DOHH2 (cell line): ENCODE measurements at regions not wholly inside any gene's neighbourhood (a gene's known extent, or its start where the extent isn't known, plus 50 kb on each side); places are given as distances from the start of the nearest gene placed in this dataset.

Experiments
- H3F3A ChIP-seq: fragments of 200-600 bp; sonication (generic), shearing (Covaris generic); 2 replicates; pipeline ENCODE4 v1.6.0; 2016; ENCODE audit warnings: antibody characterized with exemption, mild to moderate bottlenecking; ENCODE audit not compliant: control insufficient read depth, insufficient read depth
- H3K27ac ChIP-seq: fragments of 200-600 bp; sonication (generic); 2 replicates; pipeline ENCODE4 v1.5.1; 2014; ENCODE audit warnings: low read depth, mild to moderate bottlenecking, low read length, moderate library complexity
- H3K27me3 ChIP-seq: fragments of 200-600 bp; sonication (generic); 2 replicates; pipeline ENCODE4 v1.6.1; 2014; ENCODE audit warnings: mild to moderate bottlenecking, low read length, mixed read lengths; ENCODE audit not compliant: control insufficient read depth
- H3K36me3 ChIP-seq: fragments of 200-600 bp; sonication (generic); 2 replicates; pipeline ENCODE4 v1.6.1; 2014; ENCODE audit warnings: mild to moderate bottlenecking, low read length, moderate library complexity, mixed read lengths; ENCODE audit not compliant: control insufficient read depth
- H3K4me1 ChIP-seq: fragments of 200-600 bp; sonication (generic); 2 replicates; pipeline ENCODE4 v1.6.1; 2014; ENCODE audit warnings: mild to moderate bottlenecking, low read length, mixed read lengths; ENCODE audit not compliant: control insufficient read depth
- H3K4me2 ChIP-seq: fragments of 200-600 bp; sonication (generic); 2 replicates; pipeline ENCODE4 v1.6.0; 2014; ENCODE audit warnings: mild to moderate bottlenecking, low read length, moderate library complexity
- H3K4me3 ChIP-seq: fragments of 200-600 bp; sonication (generic); 2 replicates; pipeline ENCODE4 v1.5.1; 2014; ENCODE audit warnings: mild to moderate bottlenecking, low read length, mixed read lengths
- H3K79me2 ChIP-seq: fragments of 200-600 bp; sonication (generic); 2 replicates; pipeline ENCODE4 v1.6.1; 2014; ENCODE audit warnings: mild to moderate bottlenecking, low read length, mixed read lengths; ENCODE audit not compliant: control insufficient read depth
- H3K9me2 ChIP-seq: fragments of 200-600 bp; sonication (generic); replicated peaks from 2 replicates; pipeline ENCODE4 v1.6.1; 2014; ENCODE audit warnings: mild to moderate bottlenecking, low read length, mixed read lengths; ENCODE audit not compliant: control insufficient read depth
- H3K9me3 ChIP-seq: fragments of 200-600 bp; sonication (generic); 2 replicates; pipeline ENCODE4 v1.6.1; 2014; ENCODE audit warnings: antibody characterized with exemption, low read length, mixed read lengths; ENCODE audit not compliant: control insufficient read depth, insufficient read depth
- H4K20me1 ChIP-seq: fragments of 200-600 bp; sonication (generic); 2 replicates; pipeline ENCODE4 v1.6.0; 2014; ENCODE audit warnings: low read depth, mild to moderate bottlenecking, antibody characterized with exemption, low read length, moderate library complexity; ENCODE audit not compliant: control insufficient read depth, insufficient read depth
- EZH2phosphoT487 ChIP-seq: fragments of 200-600 bp; sonication (generic); IDR thresholded peaks from 2 replicates; pipeline ENCODE4 v1.6.1; 2017; ENCODE audit warnings: borderline replicate concordance, mild to moderate bottlenecking, antibody characterized with exemption, low read length, moderate library complexity, mixed read lengths
- TF ChIP-seq, protein P1 (sequence below): fragments of 200-600 bp; sonication (generic); IDR thresholded peaks from one replicate; pipeline ENCODE4 v1.5.1; 2014; ENCODE audit warnings: antibody characterized with exemption, mild to moderate bottlenecking, low read depth, low read length; ENCODE audit not compliant: poor library complexity, severe bottlenecking

DNA sequence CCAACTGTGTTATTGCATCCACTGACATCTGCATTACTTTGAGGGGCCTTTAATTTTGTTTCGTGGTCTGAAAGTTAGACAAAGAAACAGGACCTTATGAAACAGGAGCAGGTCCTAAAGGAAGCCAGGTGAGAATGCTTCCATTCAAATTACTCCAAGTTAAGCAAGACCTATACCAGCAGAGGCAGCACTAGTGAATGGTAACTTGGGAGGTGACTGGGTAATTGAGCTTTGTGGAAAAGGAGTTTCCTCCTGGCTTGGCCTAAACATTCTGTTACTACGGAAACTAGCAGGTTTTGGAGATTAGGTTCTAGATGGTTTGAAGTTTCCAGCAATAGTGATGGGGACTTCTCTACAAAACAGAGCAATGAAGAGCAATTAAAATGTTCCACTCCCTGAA is 173.5 kb downstream of the NKX6-1 start:
- H3K9me3 ChIP-seq = no peaks in the 10 kb centered on the region

DNA sequence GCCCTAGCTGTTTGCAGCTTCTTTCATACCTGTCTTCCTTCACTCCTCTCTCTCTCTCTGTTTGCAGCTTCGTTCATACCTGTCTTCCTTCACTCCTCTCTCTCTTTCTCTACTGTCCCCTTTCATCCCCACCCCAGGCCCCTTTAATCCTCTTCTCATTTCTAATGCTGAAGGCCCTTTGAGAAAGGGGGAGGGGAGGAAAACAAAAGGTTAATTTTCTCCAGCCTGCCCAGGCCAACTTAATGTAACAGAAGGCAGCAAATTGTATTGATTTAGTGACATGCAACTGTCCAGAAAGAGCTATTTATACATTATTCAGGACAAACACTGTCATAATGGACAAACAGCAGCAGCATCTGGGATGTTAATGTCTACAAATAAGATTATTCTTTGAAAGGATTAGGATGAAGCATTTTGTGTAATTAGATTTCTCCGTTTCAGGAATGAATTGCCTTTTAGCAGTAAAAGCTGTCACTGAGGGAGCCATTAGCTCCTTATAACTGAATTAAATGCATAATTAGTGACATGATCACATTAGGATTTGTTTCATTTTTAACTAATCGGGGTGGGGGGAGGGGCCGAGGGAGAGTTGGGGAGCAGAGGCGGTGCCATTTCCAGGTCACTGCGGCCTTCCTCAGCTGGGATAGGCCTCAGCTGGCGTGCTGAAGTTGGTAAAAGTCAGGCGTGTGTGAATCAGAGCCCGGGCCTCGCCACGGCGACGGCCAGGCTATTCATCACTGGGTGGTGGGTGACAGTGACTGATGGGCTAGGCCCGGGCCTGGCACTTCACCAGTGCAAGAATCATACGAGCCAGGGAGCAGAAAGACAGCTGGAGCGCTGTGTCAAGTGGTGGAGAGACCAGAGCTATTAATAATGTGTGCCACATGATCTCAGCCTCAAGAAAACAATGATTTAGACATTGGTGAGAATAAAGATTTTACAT is 174.5 kb downstream of the NKX6-1 start:
- Histone ChIP-seq H3K27me3 (no peaks in the 10 kb centered on the region), H3K4me2 (no peak overlapping the region), H3K79me2 (no peaks in the 10 kb centered on the region)

More for the DNA sequence above, 173.5 kb downstream of the NKX6-1 start:
- H4K20me1 ChIP-seq = no peaks in the 10 kb centered on the region
- no peaks in the 10 kb centered on the region for H3K27me3 ChIP-seq
- H3F3A ChIP-seq = no peaks in the 10 kb centered on the region
- no peaks in the 10 kb centered on the region for H3K79me2 ChIP-seq
- no peaks in the 10 kb centered on the region for H3K36me3 ChIP-seq
- H3K4me2 ChIP-seq = no peak overlapping the region
- no peak overlapping the region for H3K27ac ChIP-seq
- H3K4me3 ChIP-seq = no peak overlapping the region
- H3K4me1 ChIP-seq = no peaks in the 10 kb centered on the region
- TF ChIP-seq, protein P1, sequence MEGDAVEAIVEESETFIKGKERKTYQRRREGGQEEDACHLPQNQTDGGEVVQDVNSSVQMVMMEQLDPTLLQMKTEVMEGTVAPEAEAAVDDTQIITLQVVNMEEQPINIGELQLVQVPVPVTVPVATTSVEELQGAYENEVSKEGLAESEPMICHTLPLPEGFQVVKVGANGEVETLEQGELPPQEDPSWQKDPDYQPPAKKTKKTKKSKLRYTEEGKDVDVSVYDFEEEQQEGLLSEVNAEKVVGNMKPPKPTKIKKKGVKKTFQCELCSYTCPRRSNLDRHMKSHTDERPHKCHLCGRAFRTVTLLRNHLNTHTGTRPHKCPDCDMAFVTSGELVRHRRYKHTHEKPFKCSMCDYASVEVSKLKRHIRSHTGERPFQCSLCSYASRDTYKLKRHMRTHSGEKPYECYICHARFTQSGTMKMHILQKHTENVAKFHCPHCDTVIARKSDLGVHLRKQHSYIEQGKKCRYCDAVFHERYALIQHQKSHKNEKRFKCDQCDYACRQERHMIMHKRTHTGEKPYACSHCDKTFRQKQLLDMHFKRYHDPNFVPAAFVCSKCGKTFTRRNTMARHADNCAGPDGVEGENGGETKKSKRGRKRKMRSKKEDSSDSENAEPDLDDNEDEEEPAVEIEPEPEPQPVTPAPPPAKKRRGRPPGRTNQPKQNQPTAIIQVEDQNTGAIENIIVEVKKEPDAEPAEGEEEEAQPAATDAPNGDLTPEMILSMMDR = no peak
- TF ChIP-seq EZH2phosphoT487 = no peak
- H3K9me2 ChIP-seq = no peaks in the 10 kb centered on the region

DNA sequence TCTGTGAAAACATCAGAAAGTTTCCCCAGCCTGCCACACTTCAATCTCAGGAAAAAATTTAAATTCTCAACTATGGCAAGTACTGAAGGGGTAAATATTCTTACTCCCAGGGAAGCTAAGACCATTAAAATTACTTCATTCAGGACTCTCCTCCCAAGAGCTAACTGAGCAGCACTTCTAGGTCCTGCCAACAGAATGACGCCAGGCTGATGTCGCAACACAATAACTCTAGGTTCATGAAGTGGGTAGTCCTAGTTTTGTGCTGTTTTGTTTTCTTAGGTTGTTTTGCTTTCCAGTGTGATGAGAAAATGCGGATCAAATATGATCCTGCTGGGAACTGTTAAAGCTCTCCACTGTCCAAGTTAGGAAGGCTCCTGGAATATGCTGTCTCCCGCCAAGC is 180.0 kb downstream of the NKX6-1 start:
- H3K4me1 ChIP-seq = no peaks in the 10 kb centered on the region

More for the DNA sequence above, 174.5 kb downstream of the NKX6-1 start:
- no peak for TF ChIP-seq EZH2phosphoT487
- TF ChIP-seq, protein P1 = no peak
- Histone ChIP-seq H3K27ac (no peak overlapping the region), H3K4me1 (no peaks in the 10 kb centered on the region), H3F3A (no peaks in the 10 kb centered on the region), H3K4me3 (no peak overlapping the region), H4K20me1 (no peaks in the 10 kb centered on the region), H3K9me3 (no peaks in the 10 kb centered on the region), H3K36me3 (no peaks in the 10 kb centered on the region), H3K9me2 (no peaks in the 10 kb centered on the region)

More for the DNA sequence above, 180.0 kb downstream of the NKX6-1 start:
- no peak overlapping the region for H3K27ac ChIP-seq
- H3K9me3 ChIP-seq = no peaks in the 10 kb centered on the region
- no peak for TF ChIP-seq EZH2phosphoT487
- TF ChIP-seq, protein P1 = no peak
- H3K9me2 ChIP-seq = no peaks in the 10 kb centered on the region
- H4K20me1 ChIP-seq = no peaks in the 10 kb centered on the region
- H3K4me3 ChIP-seq = no peak overlapping the region
- H3K36me3 ChIP-seq = no peaks in the 10 kb centered on the region
- no peaks in the 10 kb centered on the region for H3K79me2 ChIP-seq
- no peaks in the 10 kb centered on the region for H3F3A ChIP-seq
- H3K4me2 ChIP-seq = no peak overlapping the region
- H3K27me3 ChIP-seq = no peaks in the 10 kb centered on the region
